NCI-H1417 treated with DMSO at 0.1 percent for 48 hours (cell line): ENCODE measurements at regions not wholly inside any gene's neighbourhood (a gene's known extent, or its start where the extent isn't known, plus 50 kb on each side); places are given as distances from the start of the nearest gene placed in this dataset.

Experiments
- DNase-seq: peaks from one replicate; lab custom pipeline; 2025; lab: John Stamatoyannopoulos, UW

DNA sequence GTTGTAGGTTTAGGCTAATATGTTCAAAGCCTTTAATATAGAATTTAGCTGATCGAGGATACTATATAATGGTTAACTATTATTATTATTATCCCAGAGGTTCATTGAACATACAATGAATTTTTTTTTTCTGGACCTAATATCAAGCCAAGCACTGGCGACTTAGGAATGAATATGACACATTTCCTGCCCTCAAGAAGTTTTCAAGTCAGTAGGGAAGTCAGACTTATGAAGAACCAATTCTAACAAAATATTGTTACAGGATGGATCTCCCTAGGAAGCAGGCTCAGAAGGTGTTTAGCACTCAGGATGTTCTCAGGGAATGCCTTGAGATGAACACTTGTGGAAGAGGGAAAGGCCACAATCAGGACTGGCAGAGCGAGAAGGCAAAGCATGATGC lies 211.8 kb upstream of the FGGY start:
- no peak for DNase-seq

DNA sequence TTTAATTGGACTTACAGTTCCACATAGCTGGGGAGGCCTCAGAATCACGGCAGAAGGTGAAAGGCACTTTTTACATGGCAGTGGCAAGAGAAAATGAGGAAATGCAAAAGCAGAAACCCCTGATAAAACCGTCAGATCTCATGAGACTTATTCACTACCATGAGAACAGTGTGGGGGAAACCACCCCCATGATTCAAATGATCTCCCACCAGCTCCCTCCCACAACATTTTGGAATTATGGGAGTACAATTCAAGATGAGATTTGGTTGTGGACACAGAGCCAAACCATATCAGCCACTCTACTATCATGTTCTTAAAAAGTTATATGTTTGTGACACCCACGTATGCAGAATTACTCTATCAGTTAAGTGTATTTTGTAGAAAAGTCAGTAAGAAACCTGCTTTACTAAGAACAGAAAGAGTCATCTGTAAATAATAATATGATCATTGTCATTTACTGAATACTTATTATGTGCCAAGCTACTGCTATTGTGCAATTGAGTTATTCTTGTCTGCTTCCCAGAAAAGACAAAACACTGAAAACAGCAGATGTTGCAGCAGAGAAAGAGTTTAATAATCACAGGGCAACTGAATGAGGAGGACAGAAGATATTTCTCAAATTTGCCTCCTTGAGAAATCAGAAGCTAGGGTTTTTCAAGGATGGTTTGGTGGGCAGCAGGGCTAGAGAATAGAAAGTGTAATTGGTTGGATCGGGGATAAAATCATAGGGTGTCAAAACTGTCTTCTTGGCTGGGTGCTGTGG lies 207.7 kb upstream of the FGGY start:
- no peak for DNase-seq

DNA sequence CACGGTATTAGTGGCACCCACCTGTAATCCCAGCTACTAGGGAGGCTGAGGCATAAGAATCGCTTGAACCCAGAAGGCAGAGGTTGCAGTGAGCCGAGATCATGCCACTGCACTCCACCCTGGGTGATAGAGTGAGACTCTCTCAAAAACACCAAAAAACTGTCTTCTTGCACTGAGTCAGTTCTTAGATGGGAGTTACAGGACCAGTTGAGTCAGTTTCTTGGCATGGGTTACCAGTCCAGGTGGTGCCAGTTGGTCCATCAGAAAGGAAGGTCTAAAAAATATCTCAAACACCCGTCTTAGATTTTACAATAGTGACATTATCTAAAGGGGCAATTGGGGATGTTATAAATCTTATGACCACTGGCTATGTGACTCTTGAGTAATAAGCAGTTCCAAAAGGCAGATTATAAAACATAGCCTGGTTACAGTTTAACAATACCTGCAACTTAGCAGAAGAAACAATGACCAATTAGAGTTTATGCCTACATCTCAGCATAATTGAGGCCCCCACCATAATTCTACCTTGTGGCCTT lies 206.9 kb upstream of the FGGY start:
- DNase-seq = no peak

- no peak for DNase-seq
Measured at GRCh38 chr1:59092126-59092525, 204.8 kb upstream of the FGGY start.

GRCh38 chr1:59094001-59094400 lies 202.9 kb upstream of the FGGY start:
- no peak for DNase-seq

DNA sequence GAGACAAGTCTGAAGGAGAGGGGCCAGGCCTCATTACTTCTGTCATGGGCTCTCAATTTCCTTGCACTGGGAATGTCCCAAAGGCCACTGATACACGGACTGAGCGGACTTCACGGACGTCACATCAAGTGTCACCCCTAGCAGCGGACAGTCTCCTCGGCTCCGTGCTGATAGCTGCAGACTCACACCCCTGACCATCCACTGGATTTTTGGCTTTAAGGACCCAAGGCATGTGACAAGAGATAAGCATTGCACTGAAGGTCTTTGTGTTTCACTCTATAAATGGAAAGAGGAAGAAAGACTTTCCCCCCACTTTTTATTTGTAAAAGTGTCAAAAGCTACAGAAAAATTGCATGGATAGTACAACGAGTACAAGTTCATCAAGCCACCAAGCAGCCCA lies 200.4 kb upstream of the FGGY start:
- DNase-seq = no peak

DNA sequence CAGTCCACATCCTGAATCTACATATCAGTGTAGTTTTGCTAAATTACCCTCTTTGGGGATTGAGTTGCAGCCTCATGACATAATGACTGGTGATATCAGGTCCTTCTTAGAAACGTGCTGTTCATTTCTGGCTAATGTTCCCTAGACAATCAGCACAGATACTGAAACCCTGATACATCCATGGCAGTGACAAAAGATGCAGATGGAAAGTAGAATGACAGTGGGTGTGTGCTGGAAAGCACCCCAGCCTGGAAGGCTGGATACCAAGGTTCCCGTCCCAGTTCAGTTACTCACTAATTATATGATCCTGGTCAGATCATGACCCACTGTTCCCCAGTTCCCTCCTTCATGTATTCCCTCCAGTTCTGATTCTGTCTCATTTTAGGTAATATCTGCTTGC lies 198.2 kb upstream of the FGGY start:
- no peak for DNase-seq

DNA sequence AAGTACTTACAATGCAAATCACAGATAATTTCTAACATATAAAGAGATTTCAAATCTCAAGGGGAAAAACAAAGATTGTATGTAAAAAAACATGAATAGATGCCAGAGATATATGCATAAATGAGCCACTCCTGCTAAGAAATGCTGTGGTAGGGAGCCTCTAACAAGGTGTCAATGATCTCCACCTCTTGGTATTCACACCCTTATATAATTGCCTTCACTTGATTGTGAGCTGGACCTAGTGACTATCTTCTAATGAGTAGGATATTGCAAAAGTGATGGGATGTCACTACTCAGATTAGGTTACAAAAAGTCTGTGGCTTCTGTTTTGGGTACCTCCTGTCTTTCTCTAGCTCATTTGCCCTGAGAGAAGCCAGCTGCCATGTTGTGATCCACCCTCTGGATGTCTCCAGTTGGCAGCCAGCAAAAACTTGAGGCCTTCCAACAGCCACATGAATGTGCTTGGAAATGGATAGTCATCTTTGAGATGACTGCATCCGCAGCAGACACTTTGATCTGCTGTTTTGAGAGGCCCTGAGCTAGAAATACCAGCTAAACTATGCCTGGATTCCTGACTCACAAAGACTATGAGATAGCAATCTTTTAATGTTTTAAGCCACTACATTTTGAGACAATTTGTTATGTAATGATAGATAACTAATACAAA lies 196.1 kb upstream of the FGGY start:
- no peak for DNase-seq

DNA sequence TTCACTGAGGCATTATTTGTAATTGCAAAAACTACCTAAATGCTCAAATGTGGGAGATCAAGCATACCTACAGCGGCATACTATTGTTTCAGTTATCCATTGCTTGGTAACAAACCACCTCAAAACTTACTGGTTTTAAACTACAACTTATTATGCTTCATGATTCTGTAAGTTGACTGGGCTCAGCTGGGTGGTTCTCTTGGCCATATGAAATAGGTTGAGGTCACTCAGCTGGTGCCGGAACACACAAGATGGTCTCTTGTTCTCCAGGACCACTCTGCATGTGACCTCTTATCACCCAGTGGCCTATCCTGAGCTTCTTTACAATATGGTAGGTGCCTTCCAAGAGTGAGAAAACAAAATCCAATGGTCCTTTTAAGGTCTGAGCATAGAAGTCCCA lies 195.4 kb upstream of the FGGY start:
- DNase-seq = no peak

GRCh38 chr1:59103457-59103856 lies 193.4 kb upstream of the FGGY start:
- DNase-seq = no peak

DNA sequence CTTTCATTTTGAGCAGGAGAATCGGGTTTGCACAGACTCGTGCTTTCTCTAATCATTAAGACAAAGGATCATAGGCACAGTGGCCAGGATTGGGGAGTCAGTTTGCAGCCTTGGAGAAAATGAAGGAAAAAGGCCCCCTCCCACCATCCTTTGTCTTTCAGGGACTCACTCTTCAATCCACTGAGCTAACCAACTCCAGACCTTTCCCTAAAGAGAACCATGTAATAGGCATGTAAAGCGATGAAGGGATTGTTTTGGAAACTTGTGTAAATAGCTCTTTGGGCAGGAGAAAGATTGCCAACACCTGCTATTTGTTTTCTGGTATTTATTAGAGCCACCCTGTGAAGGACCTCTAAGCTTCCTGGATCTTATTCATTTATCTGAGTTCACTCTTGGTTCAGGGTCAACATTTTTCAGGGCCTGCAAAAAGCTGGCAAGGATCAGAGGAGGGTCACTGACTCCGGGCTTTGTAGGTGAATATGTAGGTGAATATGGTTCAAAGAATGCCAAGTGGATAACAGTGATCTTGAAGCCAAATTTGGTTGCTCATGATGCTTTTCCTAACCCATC lies 192.6 kb upstream of the FGGY start:
- no peak for DNase-seq

DNA sequence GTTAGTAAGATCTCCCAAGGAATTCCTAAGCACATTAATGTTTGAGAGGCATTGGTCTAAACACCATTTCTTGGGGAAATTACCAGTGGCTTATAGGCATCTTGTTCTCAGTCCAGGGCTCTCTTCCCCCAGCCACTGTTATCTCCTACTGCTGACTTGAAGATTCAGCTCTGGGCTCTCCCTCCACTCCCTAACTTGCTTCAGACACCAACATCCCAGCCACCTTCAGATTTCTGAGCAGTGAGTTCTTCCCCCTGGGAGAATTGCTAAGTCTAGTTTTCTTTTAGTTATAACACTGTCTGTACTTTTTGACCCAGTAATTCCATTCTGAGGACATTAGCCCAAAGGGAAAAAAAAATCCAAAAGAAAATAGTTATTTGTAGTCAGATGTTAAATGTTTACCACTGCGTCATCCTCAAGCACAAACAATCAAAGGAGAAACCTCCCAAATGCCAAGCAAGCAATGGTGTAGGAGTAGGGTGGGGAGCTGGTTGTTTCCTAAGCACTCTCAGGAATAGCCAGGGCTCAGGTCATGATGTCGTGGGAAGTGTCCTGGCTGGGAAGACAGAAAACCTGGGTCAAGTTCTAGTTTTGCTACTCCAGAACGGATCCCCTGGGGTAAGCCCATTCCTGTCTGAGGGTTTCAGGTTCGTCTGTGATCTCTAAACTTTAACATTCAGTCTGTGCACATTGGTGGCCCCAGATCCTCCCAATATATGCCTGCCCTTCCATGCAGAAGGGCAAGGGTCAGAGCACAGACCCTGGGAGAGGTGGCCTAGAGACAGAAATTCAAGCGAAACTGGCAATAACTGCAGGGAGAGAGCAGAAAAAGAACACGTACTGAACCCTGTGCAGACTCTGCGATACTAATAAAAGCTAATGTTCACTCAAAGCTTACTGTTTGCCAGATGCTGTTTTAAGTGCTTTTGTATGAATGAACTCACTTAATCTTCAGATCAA lies 191.1 kb upstream of the FGGY start:
- no peak for DNase-seq

DNA sequence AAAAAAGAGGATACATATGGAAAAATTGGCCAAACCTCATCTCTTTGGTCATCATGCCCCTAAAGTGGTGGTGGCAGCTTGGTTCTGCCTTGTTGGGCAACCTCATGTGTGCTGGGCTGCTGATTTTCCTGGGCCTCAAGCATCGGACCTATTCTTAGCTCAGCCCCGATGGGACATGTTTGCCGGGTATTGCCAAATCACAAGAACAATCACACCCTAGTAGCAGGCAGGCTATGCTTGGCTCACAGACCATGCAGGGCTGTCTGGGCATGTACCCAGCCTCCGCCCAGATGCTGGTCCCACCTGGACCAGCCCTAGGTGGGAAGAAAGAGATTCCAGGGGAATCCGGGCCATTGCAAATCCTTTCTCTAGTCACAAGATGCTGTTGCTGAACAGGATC lies 189.4 kb upstream of the FGGY start:
- no peak for DNase-seq

DNA sequence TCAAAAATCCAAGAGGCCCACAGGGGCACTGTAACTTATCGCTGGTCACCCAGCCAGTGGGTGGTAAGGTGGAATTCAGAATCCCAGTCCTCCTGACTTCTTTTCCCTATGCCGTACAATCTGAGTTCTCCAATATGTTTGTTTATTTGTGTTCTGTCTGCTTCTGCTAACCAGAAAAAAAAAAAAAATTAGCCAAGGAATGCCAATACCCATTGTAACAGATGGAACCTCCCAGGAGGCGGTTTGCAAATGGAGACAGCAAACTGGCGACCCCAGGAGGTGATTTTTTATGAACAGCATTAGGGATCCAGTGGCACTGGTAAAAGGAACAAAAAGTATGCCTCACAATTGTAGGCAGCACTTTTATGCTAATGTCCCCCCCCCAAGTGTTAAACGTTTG lies 189.0 kb upstream of the FGGY start:
- no peak for DNase-seq

- DNase-seq = no peak
Measured at GRCh38 chr1:59108481-59109317, 188.2 kb upstream of the FGGY start.

GRCh38 chr1:59110271-59110670 lies 186.6 kb upstream of the FGGY start:
- no peak for DNase-seq

DNA sequence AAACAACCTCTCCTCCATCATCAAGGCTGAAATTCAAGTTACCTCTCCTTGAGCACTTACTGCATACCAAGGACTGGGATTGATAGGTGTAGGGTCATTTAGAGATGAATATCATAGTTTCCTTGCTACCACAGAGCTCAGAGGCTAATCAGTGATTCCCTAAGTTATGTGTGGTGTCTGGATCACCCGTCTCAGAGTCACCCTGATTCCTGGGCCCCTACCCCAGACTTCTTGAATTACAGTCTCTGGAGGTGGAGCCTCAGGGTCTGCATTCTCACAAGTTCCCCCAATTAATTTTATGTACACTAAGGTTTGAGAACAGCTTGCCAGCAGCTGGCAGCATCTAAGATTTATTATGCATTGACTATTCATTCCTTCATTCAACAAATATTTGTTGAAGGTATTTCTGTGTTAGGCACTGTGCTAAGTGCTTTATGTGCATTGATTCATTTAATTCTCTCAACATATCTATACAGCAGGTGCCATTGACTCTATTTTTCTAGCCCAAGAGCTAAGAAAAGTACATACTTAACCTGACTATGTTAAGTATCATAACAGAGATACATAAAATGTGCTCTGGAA lies 182.9 kb upstream of the FGGY start:
- no peak for DNase-seq

DNA sequence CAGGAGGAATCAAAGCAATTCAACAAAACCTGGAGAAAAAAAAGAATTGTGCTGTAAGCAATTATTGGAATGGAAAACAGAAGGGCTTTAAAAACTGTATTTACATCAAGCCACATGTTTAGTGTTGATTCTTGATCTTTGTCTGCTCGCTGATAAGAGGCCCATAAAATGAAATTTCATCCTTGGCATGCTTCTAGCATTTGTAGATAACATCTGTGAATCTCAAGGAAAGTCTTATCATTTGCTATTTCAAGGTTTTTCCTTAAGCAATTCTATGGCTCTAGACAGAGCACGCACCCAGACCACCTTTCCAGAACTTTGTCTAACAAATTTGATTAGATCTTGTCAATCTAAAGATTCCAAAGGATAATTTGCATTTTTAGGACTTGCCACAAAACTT lies 181.0 kb upstream of the FGGY start:
- DNase-seq = no peak

DNA sequence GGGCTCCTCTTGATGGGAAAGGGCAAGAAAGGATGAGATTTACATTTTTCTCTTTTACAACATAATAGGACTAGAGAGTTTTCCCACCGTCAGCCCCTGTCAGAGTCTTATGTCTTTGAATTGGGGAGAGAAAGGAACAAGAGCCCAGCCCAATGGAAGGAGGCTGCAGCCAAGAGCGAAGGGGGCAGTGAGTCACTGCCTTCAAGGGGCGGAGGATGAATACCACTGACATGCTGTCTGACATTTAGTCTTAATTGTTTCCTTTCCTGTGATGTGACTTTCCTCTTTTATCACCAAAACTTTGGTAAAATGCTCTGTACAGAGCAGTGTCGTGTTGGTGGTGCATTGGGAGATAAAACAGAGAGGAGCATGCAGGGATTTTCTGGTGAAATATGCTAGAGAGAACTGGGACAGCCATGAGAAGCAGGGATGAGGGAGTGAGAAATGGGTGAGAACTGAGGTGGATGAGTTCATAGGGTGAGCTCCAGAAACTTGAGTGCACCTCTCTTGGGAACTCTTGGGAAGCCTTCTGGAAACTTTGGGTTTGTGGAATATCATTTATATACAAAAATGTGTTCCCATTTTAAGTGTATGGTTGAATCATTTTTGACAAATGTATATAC lies 179.9 kb upstream of the FGGY start:
- no peak for DNase-seq

GRCh38 chr1:59122527-59122926 lies 174.4 kb upstream of the FGGY start:
- DNase-seq = no peak
